HG02885 (cell line): ENCODE measurements at regions not wholly inside any gene's neighbourhood (a gene's known extent, or its start where the extent isn't known, plus 50 kb on each side); places are given as distances from the start of the nearest gene placed in this dataset.

Experiments
- ATAC-seq: cut with Tn5 transposase; IDR thresholded peaks from one replicate; pipeline ENCODE4 v1.9.1; 2021; ENCODE audit warnings: mild to moderate bottlenecking; ENCODE audit not compliant: unreplicated experiment, poor library complexity

- no peak for ATAC-seq
These were observed 233.1 kb downstream of the LACC1 start for GRCh38 chr13:44112700-44113329.

- peak; percentile 28 for ATAC-seq
These were observed 237.0 kb downstream of the LACC1 start for GRCh38 chr13:44116562-44117332.

GRCh38 chr13:44117351-44117750 is 237.6 kb downstream of the LACC1 start:
- ATAC-seq, result peak; percentile 61

- ATAC-seq, result no peak
These were observed 238.1 kb downstream of the LACC1 start for GRCh38 chr13:44117816-44118215.

- ATAC-seq, result no peak
These were observed 239.2 kb downstream of the LACC1 start for GRCh38 chr13:44118881-44119280.

- ATAC-seq, result no peak
These were observed 240.3 kb downstream of the LACC1 start for GRCh38 chr13:44120043-44120442.

GRCh38 chr13:44120849-44121755 is 241.4 kb downstream of the LACC1 start:
- no peak for ATAC-seq

GRCh38 chr13:44124352-44124751 is 244.6 kb downstream of the LACC1 start:
- ATAC-seq, result no peak

GRCh38 chr13:44125943-44126469 is 246.3 kb downstream of the LACC1 start:
- ATAC-seq, result no peak

- ATAC-seq, result no peak
These were observed 245.0 kb upstream of the SERP2 start for GRCh38 chr13:44128552-44129001.

- no peak for ATAC-seq
These were observed 244.2 kb upstream of the SERP2 start for GRCh38 chr13:44129418-44129817.

GRCh38 chr13:44131069-44131614 is 242.5 kb upstream of the SERP2 start:
- ATAC-seq, result no peak

GRCh38 chr13:44132710-44133109 is 240.9 kb upstream of the SERP2 start:
- no peak for ATAC-seq

- no peak for ATAC-seq
These were observed 240.0 kb upstream of the SERP2 start for GRCh38 chr13:44133626-44134025.

GRCh38 chr13:44135566-44135965 is 238.1 kb upstream of the SERP2 start:
- ATAC-seq, result no peak

GRCh38 chr13:44136696-44137268 is 236.8 kb upstream of the SERP2 start:
- ATAC-seq, result no peak

GRCh38 chr13:44137466-44137865 is 236.2 kb upstream of the SERP2 start:
- ATAC-seq, result no peak

- ATAC-seq, result no peak
These were observed 233.5 kb upstream of the SERP2 start for GRCh38 chr13:44140146-44140545.

- no peak for ATAC-seq
These were observed 232.5 kb upstream of the SERP2 start for GRCh38 chr13:44140888-44141724.
